HuH-7.5 (cell line): ENCODE measurements at regions not wholly inside any gene's neighbourhood (a gene's known extent, or its start where the extent isn't known, plus 50 kb on each side); places are given as distances from the start of the nearest gene placed in this dataset.
"Not testable (repeated sequence)": the region's sequence is repeated elsewhere in the genome, so short reads cannot be mapped to it uniquely, and the experiment has no call there.

ENCODE experiments used
- DNase-seq: peaks from one replicate; pipeline ENCODE4 v3.0.0; 2011; ENCODE audit warnings: low spot score

- no peak for DNase-seq
These were observed 57.3 kb downstream of the MED10 start for GRCh38 chr5:6321078-6321477.

- no peak for DNase-seq
These were observed 59.2 kb downstream of the MED10 start for GRCh38 chr5:6319116-6319515.

GRCh38 chr5:6317116-6317798 lies 61.1 kb downstream of the MED10 start:
- DNase-seq = no peak

GRCh38 chr5:6315580-6315979 lies 62.8 kb downstream of the MED10 start:
- no peak for DNase-seq

- DNase-seq = no peak
These were observed 66.5 kb downstream of the MED10 start for GRCh38 chr5:6311568-6312501.

GRCh38 chr5:6309949-6310348 lies 68.4 kb downstream of the MED10 start:
- DNase-seq = no peak

- no peak for DNase-seq
These were observed 69.7 kb downstream of the MED10 start for GRCh38 chr5:6308683-6309082.

GRCh38 chr5:6307304-6307703 lies 71.0 kb downstream of the MED10 start:
- DNase-seq = no peak

GRCh38 chr5:6305853-6306252 lies 72.5 kb downstream of the MED10 start:
- DNase-seq = no peak

- DNase-seq = no peak
These were observed 75.7 kb downstream of the MED10 start for GRCh38 chr5:6302684-6303083.

- no peak for DNase-seq
These were observed 76.3 kb downstream of the MED10 start for GRCh38 chr5:6302075-6302474.

- DNase-seq = no peak
These were observed 81.8 kb downstream of the MED10 start for GRCh38 chr5:6296524-6296923.

GRCh38 chr5:6291961-6292360 lies 86.4 kb downstream of the MED10 start:
- DNase-seq = no peak

GRCh38 chr5:6289239-6289638 lies 89.1 kb downstream of the MED10 start:
- no peak for DNase-seq

- DNase-seq = no peak
These were observed 91.2 kb downstream of the MED10 start for GRCh38 chr5:6287176-6287575.

GRCh38 chr5:6286404-6286803 lies 91.9 kb downstream of the MED10 start:
- DNase-seq = no peak

GRCh38 chr5:6284491-6284890 lies 93.9 kb downstream of the MED10 start:
- DNase-seq = not testable (repeated sequence)

- DNase-seq = no peak
These were observed 96.0 kb downstream of the MED10 start for GRCh38 chr5:6282352-6282751.

GRCh38 chr5:6281818-6282217 lies 96.5 kb downstream of the MED10 start:
- no peak for DNase-seq

GRCh38 chr5:6280425-6281100 lies 97.8 kb downstream of the MED10 start:
- DNase-seq = no peak

- no peak for DNase-seq
These were observed 98.7 kb downstream of the MED10 start for GRCh38 chr5:6279607-6280006.

GRCh38 chr5:6274846-6275543 lies 103.4 kb downstream of the MED10 start:
- DNase-seq = no peak
